B cell (primary cell): ENCODE measurements at regions not wholly inside any gene's neighbourhood (a gene's known extent, or its start where the extent isn't known, plus 50 kb on each side); places are given as distances from the start of the nearest gene placed in this dataset.

Source experiments
- ATAC-seq: fragments of 200-7000 bp; cut with Tn5 transposase; one replicate; pipeline ENCODE4 v1.10.0; 2021; ENCODE audit warnings: low read depth, mild to moderate bottlenecking, moderate number of reproducible peaks, moderate library complexity
- CTCF ChIA-PET: fragments of 350-600 bp; sonication (Branson Sonifier 250); formaldehyde crosslinking; loops from one replicate; lab custom pipeline; 2021; ENCODE audit warnings: antibody characterized with exemption, inconsistent platforms; lab: Charles Lee
- POLR2A ChIA-PET: fragments of 350-600 bp; sonication (Branson Sonifier 250); formaldehyde crosslinking; loops from one replicate; lab custom pipeline; 2021; ENCODE audit warnings: antibody characterized with exemption; lab: Charles Lee
- DNase-seq: peaks from one replicate; pipeline ENCODE4 v3.0.0; 2013
- H2AFZ ChIP-seq: 2 replicates; pipeline ENCODE4 v1.6.1; 2012; ENCODE audit warnings: mild to moderate bottlenecking, low read depth, low read length; ENCODE audit not compliant: insufficient read depth, poor library complexity, severe bottlenecking
- H3K27ac ChIP-seq, 2 donors: 1 replicate in 1 of 2; 2 replicates in 1 of 2; pipeline ENCODE4 v1.5.1; 2012 to 2013; ENCODE audit warnings: low read length in 2 of 2, mild to moderate bottlenecking in 2 of 2, moderate library complexity in 1 of 2
- H3K27me3 ChIP-seq, 4 experiments: fragments of 200-600 bp in 1 of 4; sonication (generic) in 1 of 4; replicated peaks in 1 of 4; 1 replicate in 2 of 4; 2 replicates in 2 of 4; pipeline versions ENCODE4 v1.6.1 to v1.7.0; 2013 to 2016; ENCODE audit warnings: low read length in 3 of 4, mild to moderate bottlenecking in 2 of 4, mixed read lengths in 1 of 4, moderate library complexity in 1 of 4; ENCODE audit not compliant: insufficient read depth in 4 of 4, control insufficient read depth in 3 of 4; ENCODE audit errors: control extremely low read depth in 1 of 4
- H3K36me3 ChIP-seq, 2 experiments: replicated peaks in 1 of 2; 1 replicate in 1 of 2; 2 replicates in 1 of 2; pipeline versions ENCODE4 v1.6.1 to v1.7.1; 2013; ENCODE audit warnings: low read length in 1 of 2; ENCODE audit not compliant: insufficient read depth in 2 of 2, control insufficient read depth in 1 of 2; ENCODE audit errors: control extremely low read depth in 1 of 2, extremely low read depth in 1 of 2
- H3K4me1 ChIP-seq, 2 donors: fragments of 200-600 bp in 1 of 2; sonication (generic) in 1 of 2; 1 replicate in 1 of 2; 2 replicates in 1 of 2; pipeline versions ENCODE4 v1.5.1 to v1.6.1; 2013 to 2017; ENCODE audit warnings: low read length in 2 of 2; ENCODE audit not compliant: control insufficient read depth in 2 of 2, insufficient read depth in 2 of 2
- H3K4me2 ChIP-seq: replicated peaks from 2 replicates; pipeline ENCODE3; 2012; ENCODE audit warnings: mild to moderate bottlenecking, low read depth, low read length; ENCODE audit not compliant: poor library complexity, severe bottlenecking
- H3K4me3 ChIP-seq, 5 experiments: fragments of 200-600 bp in 1 of 5; sonication (generic) in 1 of 5; 1 replicate in 3 of 5; 2 replicates in 2 of 5; pipeline versions ENCODE4 v1.5.1 to v1.7.0; 2011 to 2016; ENCODE audit warnings: low read length in 4 of 5, mild to moderate bottlenecking in 4 of 5, low read depth in 2 of 5, control low read depth in 1 of 5, moderate library complexity in 1 of 5; ENCODE audit not compliant: insufficient read depth in 1 of 5; ENCODE audit errors: control extremely low read depth in 1 of 5, extremely low read depth in 1 of 5
- H3K79me2 ChIP-seq: fragments of 200-600 bp; sonication (generic); one replicate; pipeline ENCODE4 v1.6.0; 2016; ENCODE audit warnings: low read length; ENCODE audit not compliant: control insufficient read depth, insufficient read depth
- H3K9ac ChIP-seq: fragments of 200-600 bp; sonication (generic); 2 replicates; pipeline ENCODE4 v1.6.1; 2017; ENCODE audit warnings: mild to moderate bottlenecking, low read length, moderate library complexity
- H3K9me3 ChIP-seq, 3 donors: one replicate each; pipeline versions ENCODE4 v1.6.1 to v1.7.1; 2013; ENCODE audit warnings: low read length in 2 of 3; ENCODE audit not compliant: control insufficient read depth in 2 of 3, insufficient read depth in 1 of 3; ENCODE audit errors: control extremely low read depth in 1 of 3
- H4K20me1 ChIP-seq: 2 replicates; pipeline ENCODE4 v1.6.0; 2012; ENCODE audit warnings: mild to moderate bottlenecking, low read length; ENCODE audit not compliant: insufficient read depth, control insufficient read depth, poor library complexity, severe bottlenecking
- H3K27ac Mint-ChIP-seq: one replicate; pipeline ENCODE4 v1.8.0; 2021; ENCODE audit warnings: mixed read lengths
- H3K27me3 Mint-ChIP-seq: one replicate; pipeline ENCODE4 v1.8.0; 2021; ENCODE audit warnings: mixed read lengths
- H3K4me1 Mint-ChIP-seq: one replicate; pipeline ENCODE4 v1.8.0; 2021; ENCODE audit warnings: mixed read lengths
- H3K4me3 Mint-ChIP-seq: one replicate; pipeline ENCODE4 v1.8.0; 2021; ENCODE audit warnings: mixed read lengths
- H3K9me3 Mint-ChIP-seq: one replicate; pipeline ENCODE4 v1.8.0; 2022; ENCODE audit warnings: mixed read lengths; ENCODE audit not compliant: insufficient read depth
- EZH2 ChIP-seq: IDR thresholded peaks from 2 replicates; pipeline ENCODE4 v1.6.1; 2012; ENCODE audit warnings: borderline replicate concordance, low read depth, mild to moderate bottlenecking, moderate library complexity, low read length; ENCODE audit not compliant: insufficient read depth, poor library complexity, severe bottlenecking
- WGBS: methylation state at CpG from one replicate; pipeline ENCODE4 v1.1.5; 2013; ENCODE audit warnings: missing lambda C conversion rate; ENCODE audit not compliant: insufficient coverage; 5-methylcytosine and 5-hydroxymethylcytosine counted together
- intact Hi-C: fragments of 100-400 bp; cut with micrococcal nuclease; formaldehyde crosslinking; loops from one replicate; pipeline ENCODE4 v1.10.0; 2022
- TF ChIP-seq, protein P1 (sequence below): fragments of 200-600 bp; IDR thresholded peaks from one replicate; pipeline ENCODE4 v1.8.0; 2022; ENCODE audit warnings: antibody characterized with exemption, mild to moderate bottlenecking

GRCh38 chr3:106457281-106458180 lies 588.7 kb upstream of the CBLB start:
- ATAC-seq, result no peak
- Histone ChIP-seq H3K27me3 (no peaks in the 10 kb centered on the region), H3K36me3 (no peaks in the 10 kb centered on the region), H4K20me1 (no peaks in the 10 kb centered on the region), H3K9ac (no peak overlapping the region), H3K9me3 (no peaks in the 10 kb centered on the region), H3K4me2 (no peak overlapping the region), H2AFZ (no peak overlapping the region), H3K79me2 (no peaks in the 10 kb centered on the region), H3K4me3 (no peak overlapping the region), H3K4me1 (no peaks in the 10 kb centered on the region), H3K27ac (no peak overlapping the region)
- WGBS, result no CpG with 5 or more reads among the region's 3 CpGs
- ChIA-PET CTCF (no interaction called here), POLR2A (no interaction called here)
- Mint-ChIP-seq H3K4me3 (no peak overlapping the region), H3K9me3 (no peaks in the 10 kb centered on the region), H3K4me1 (peaks cover 1% of the 10 kb centered on the region), H3K27ac (no peak overlapping the region), H3K27me3 (no peaks in the 10 kb centered on the region)
- TF ChIP-seq, protein P1, sequence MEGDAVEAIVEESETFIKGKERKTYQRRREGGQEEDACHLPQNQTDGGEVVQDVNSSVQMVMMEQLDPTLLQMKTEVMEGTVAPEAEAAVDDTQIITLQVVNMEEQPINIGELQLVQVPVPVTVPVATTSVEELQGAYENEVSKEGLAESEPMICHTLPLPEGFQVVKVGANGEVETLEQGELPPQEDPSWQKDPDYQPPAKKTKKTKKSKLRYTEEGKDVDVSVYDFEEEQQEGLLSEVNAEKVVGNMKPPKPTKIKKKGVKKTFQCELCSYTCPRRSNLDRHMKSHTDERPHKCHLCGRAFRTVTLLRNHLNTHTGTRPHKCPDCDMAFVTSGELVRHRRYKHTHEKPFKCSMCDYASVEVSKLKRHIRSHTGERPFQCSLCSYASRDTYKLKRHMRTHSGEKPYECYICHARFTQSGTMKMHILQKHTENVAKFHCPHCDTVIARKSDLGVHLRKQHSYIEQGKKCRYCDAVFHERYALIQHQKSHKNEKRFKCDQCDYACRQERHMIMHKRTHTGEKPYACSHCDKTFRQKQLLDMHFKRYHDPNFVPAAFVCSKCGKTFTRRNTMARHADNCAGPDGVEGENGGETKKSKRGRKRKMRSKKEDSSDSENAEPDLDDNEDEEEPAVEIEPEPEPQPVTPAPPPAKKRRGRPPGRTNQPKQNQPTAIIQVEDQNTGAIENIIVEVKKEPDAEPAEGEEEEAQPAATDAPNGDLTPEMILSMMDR, result no peak
- TF ChIP-seq EZH2, result no peak
- no peak for DNase-seq
- intact Hi-C loops, result loop anchor here (5.0 kb wide), 1 partner anchor 35 kb away; no protein-coding TSS in a partner anchor

DNA sequence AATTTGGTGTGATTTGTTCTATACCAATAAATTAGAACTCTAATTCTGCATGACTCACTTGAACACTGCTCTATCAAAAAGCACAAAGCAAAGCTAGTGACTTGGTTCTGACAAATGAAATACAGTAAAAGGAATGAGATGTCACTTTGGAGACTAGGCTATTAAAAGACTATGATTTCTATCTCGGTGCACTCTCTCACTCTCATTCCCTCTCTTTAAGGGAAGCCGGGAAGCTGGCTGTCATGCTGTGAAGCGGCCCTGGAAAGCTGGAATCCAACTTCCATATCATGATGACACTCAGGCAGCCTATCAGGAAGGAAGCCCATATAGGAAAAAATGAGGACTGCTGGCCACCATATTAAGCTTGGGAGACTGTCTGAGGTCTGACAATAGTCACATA lies 590.1 kb upstream of the CBLB start:
- H3K27ac Mint-ChIP-seq, result no peak overlapping the region
- H3K9me3 Mint-ChIP-seq, result no peaks in the 10 kb centered on the region
- no peak for DNase-seq
- Histone ChIP-seq H3K27ac (no peak overlapping the region), H3K79me2 (no peaks in the 10 kb centered on the region), H4K20me1 (no peaks in the 10 kb centered on the region), H3K27me3 (no peaks in the 10 kb centered on the region), H2AFZ (no peak overlapping the region), H3K9ac (no peak overlapping the region), H3K4me2 (no peak overlapping the region), H3K36me3 (no peaks in the 10 kb centered on the region), H3K4me1 (no peaks in the 10 kb centered on the region), H3K4me3 (no peak overlapping the region), H3K9me3 (no peaks in the 10 kb centered on the region)
- H3K4me3 Mint-ChIP-seq, result no peak overlapping the region
- intact Hi-C loops, result loop anchor here (5.0 kb wide), 1 partner anchor 37 kb away; no protein-coding TSS in a partner anchor
- ATAC-seq, result no peak
- TF ChIP-seq, protein P1, result no peak
- TF ChIP-seq EZH2, result no peak
- ChIA-PET POLR2A (no interaction called here), CTCF (no interaction called here)
- H3K4me1 Mint-ChIP-seq, result peaks cover 1% of the 10 kb centered on the region
- no peaks in the 10 kb centered on the region for H3K27me3 Mint-ChIP-seq
- WGBS, result no CpG with 5 or more reads among the region's 3 CpGs
